ENCODE measurements at regions not wholly inside any gene's neighbourhood (a gene's known extent, or its start where the extent isn't known, plus 50 kb on each side); places are given as distances from the start of the nearest gene placed in this dataset.

- intact Hi-C loops (cut with DNase I) = no loop called here
- DNase-seq = no peak
- 52% methylated on average over 4 of the region's 4 CpGs for WGBS (ENCODE audit: insufficient coverage, low coverage, low lambda C conversion rate, missing lambda C conversion rate)
These were observed 73.9 kb upstream of the OXGR1 start for GRCh38 chr13:97068151-97068550.

GRCh38 chr13:97069050-97069815 is 75.0 kb upstream of the OXGR1 start:
- H3K4me3 ChIP-seq = no peak overlapping the region
- H3K9me3 ChIP-seq = no peaks in the 10 kb centered on the region
- H3K36me3 ChIP-seq = no peaks in the 10 kb centered on the region
- TF ChIP-seq POLR2A (IDR thresholded peaks at IDR 0.05) = no peak
- no peak for TF ChIP-seq CTCF (IDR thresholded peaks at IDR 0.05)
- no peaks in the 10 kb centered on the region for H3K27me3 ChIP-seq
- intact Hi-C loops (cut with DNase I) = no loop called here
- ATAC-seq (no peak), DNase-seq (no peak)
- H3K27ac ChIP-seq = no peak overlapping the region
- H3K4me1 ChIP-seq = no peaks in the 10 kb centered on the region
- 86% methylated on average over 6 of the region's 8 CpGs for WGBS (ENCODE audit: insufficient coverage, low coverage, low lambda C conversion rate, missing lambda C conversion rate)

More at GRCh38 chr13:97068151-97068550, 73.9 kb upstream of the OXGR1 start:
- ATAC-seq = no peak
- Histone ChIP-seq H3K4me1 (no peaks in the 10 kb centered on the region), H3K9me3 (no peaks in the 10 kb centered on the region), H3K36me3 (no peaks in the 10 kb centered on the region), H3K27me3 (no peaks in the 10 kb centered on the region), H3K4me3 (no peak overlapping the region), H3K27ac (no peak overlapping the region)
- no peak for TF ChIP-seq CTCF (IDR thresholded peaks at IDR 0.05)
- TF ChIP-seq POLR2A (IDR thresholded peaks at IDR 0.05) = no peak

GRCh38 chr13:97072297-97072696 is 78.0 kb upstream of the OXGR1 start:
- H3K27ac ChIP-seq = no peak overlapping the region
- TF ChIP-seq POLR2A (IDR thresholded peaks at IDR 0.05) = no peak
- TF ChIP-seq CTCF (IDR thresholded peaks at IDR 0.05) = no peak
- 72% methylated on average over 2 of the region's 2 CpGs for WGBS (ENCODE audit: insufficient coverage, low coverage, low lambda C conversion rate, missing lambda C conversion rate)
- no peaks in the 10 kb centered on the region for H3K36me3 ChIP-seq
- DNase-seq (no peak), ATAC-seq (no peak)
- H3K4me3 ChIP-seq = no peak overlapping the region
- H3K9me3 ChIP-seq = no peaks in the 10 kb centered on the region
- no peaks in the 10 kb centered on the region for H3K27me3 ChIP-seq
- intact Hi-C loops (cut with DNase I) = no loop called here
- no peaks in the 10 kb centered on the region for H3K4me1 ChIP-seq

- Histone ChIP-seq H3K9me3 (no peaks in the 10 kb centered on the region), H3K27me3 (no peaks in the 10 kb centered on the region), H3K4me1 (no peaks in the 10 kb centered on the region), H3K27ac (no peak overlapping the region), H3K36me3 (no peaks in the 10 kb centered on the region), H3K4me3 (no peak overlapping the region)
- no peak for TF ChIP-seq POLR2A (IDR thresholded peaks at IDR 0.05)
- no peak for TF ChIP-seq CTCF (IDR thresholded peaks at IDR 0.05)
- ATAC-seq = no peak
- WGBS (ENCODE audit: insufficient coverage, low coverage, low lambda C conversion rate, missing lambda C conversion rate) = 25% methylated on average over 1 of the region's 1 CpG
- intact Hi-C loops (cut with DNase I) = no loop called here
- DNase-seq = no peak
These were observed 80.3 kb upstream of the OXGR1 start for GRCh38 chr13:97074618-97075017.
